Esophagus squamous epithelium (tissue), 4 donors: ENCODE measurements at regions not wholly inside any gene's neighbourhood (a gene's known extent, or its start where the extent isn't known, plus 50 kb on each side); places are given as distances from the start of the nearest gene placed in this dataset.

Source experiments
- POLR2A ChIP-seq, 4 donors: fragments of 450-650 bp; IDR thresholded peaks; one replicate each; pipeline ENCODE4 v1.6.1; 2017; ENCODE audit warnings: antibody characterized with exemption in 4 of 4, mild to moderate bottlenecking in 4 of 4, moderate library complexity in 3 of 4
- TF ChIP-seq, protein P1 (sequence below), 6 experiments: fragments of 450-650 bp in 4 of 6; fragments of 200-600 bp in 2 of 6; sonication (generic) in 2 of 6; IDR thresholded peaks; one replicate each; pipeline ENCODE4 v1.5.1; 2016 to 2019; ENCODE audit warnings: antibody characterized with exemption in 6 of 6, mild to moderate bottlenecking in 4 of 6, moderate library complexity in 4 of 6

GRCh38 chr18:67790527-67790926, 274.0 kb upstream of the DSEL start:
- TF ChIP-seq, protein P1, sequence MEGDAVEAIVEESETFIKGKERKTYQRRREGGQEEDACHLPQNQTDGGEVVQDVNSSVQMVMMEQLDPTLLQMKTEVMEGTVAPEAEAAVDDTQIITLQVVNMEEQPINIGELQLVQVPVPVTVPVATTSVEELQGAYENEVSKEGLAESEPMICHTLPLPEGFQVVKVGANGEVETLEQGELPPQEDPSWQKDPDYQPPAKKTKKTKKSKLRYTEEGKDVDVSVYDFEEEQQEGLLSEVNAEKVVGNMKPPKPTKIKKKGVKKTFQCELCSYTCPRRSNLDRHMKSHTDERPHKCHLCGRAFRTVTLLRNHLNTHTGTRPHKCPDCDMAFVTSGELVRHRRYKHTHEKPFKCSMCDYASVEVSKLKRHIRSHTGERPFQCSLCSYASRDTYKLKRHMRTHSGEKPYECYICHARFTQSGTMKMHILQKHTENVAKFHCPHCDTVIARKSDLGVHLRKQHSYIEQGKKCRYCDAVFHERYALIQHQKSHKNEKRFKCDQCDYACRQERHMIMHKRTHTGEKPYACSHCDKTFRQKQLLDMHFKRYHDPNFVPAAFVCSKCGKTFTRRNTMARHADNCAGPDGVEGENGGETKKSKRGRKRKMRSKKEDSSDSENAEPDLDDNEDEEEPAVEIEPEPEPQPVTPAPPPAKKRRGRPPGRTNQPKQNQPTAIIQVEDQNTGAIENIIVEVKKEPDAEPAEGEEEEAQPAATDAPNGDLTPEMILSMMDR (IDR thresholded peaks at IDR 0.05) = no peak
- no peak for TF ChIP-seq POLR2A (IDR thresholded peaks at IDR 0.05)
